PC-9 (cell line): ENCODE measurements at regions not wholly inside any gene's neighbourhood (a gene's known extent, or its start where the extent isn't known, plus 50 kb on each side); places are given as distances from the start of the nearest gene placed in this dataset.

Experiments used
- BruUV-seq: library from RNA; stranded (reverse); fragments of 400-500 nt; replicated peaks from 2 replicates; lab custom pipeline; 2021; lab: Mats Ljungman, UMichigan
- CTCF ChIA-PET: fragments of 300-600 bp; sonication (Branson Sonifier 250); formaldehyde crosslinking; loops from one replicate; lab custom pipeline; 2022; ENCODE audit warnings: antibody characterized with exemption; lab: Charles Lee
- POLR2A ChIA-PET: fragments of 300-600 bp; sonication (Branson Sonifier 250); formaldehyde crosslinking; loops from one replicate; lab custom pipeline; 2022; ENCODE audit warnings: antibody characterized with exemption; ENCODE audit not compliant: unreplicated experiment; lab: Charles Lee
- DNase-seq, 2 experiments: peaks; one replicate each; pipeline versions ENCODE4 v3.0.0 to v3.0.0-alpha.2; 2015 to 2022; ENCODE audit warnings: mixed read lengths in 1 of 2
- H2AFZ ChIP-seq: fragments of 200-600 bp; sonication (generic); 2 replicates; pipeline ENCODE4 v1.8.1; 2017; ENCODE audit warnings: antibody characterized with exemption
- H3F3A ChIP-seq: fragments of 200-600 bp; sonication (generic); 2 replicates; pipeline ENCODE4 v1.8.1; 2017; ENCODE audit warnings: antibody characterized with exemption, mild to moderate bottlenecking, low read depth; ENCODE audit not compliant: insufficient read depth
- H3K27ac ChIP-seq: fragments of 200-600 bp; sonication (generic); 2 replicates; pipeline ENCODE4 v1.6.1; 2016; ENCODE audit warnings: mixed run types
- H3K27me3 ChIP-seq: fragments of 200-600 bp; sonication (generic); 2 replicates; pipeline ENCODE4 v1.6.1; 2016; ENCODE audit warnings: low read depth, mixed run types; ENCODE audit not compliant: insufficient read depth
- H3K36me3 ChIP-seq: fragments of 200-600 bp; sonication (generic); 2 replicates; pipeline ENCODE4 v1.6.1; 2016; ENCODE audit warnings: low read depth, mixed run types
- H3K4me1 ChIP-seq: fragments of 200-600 bp; sonication (generic); replicated peaks from 2 replicates; pipeline ENCODE4 v1.6.1; 2016; ENCODE audit warnings: mixed run types; ENCODE audit not compliant: insufficient read depth
- H3K4me2 ChIP-seq: fragments of 200-600 bp; sonication (generic); 2 replicates; pipeline ENCODE4 v1.6.1; 2017; ENCODE audit warnings: mixed run types
- H3K4me3 ChIP-seq: fragments of 200-600 bp; sonication (generic); 2 replicates; pipeline ENCODE4 v1.6.1; 2016; ENCODE audit warnings: mixed run types
- H3K79me2 ChIP-seq: fragments of 200-600 bp; sonication (generic); 2 replicates; pipeline ENCODE4 v1.6.1; 2017; ENCODE audit warnings: low read depth, mixed run types
- H3K9me2 ChIP-seq: fragments of 200-600 bp; sonication (generic); 2 replicates; pipeline ENCODE4 v1.8.1; 2017; ENCODE audit warnings: mild to moderate bottlenecking; ENCODE audit not compliant: insufficient read depth
- H3K9me3 ChIP-seq: fragments of 200-600 bp; sonication (generic); 2 replicates; pipeline ENCODE4 v1.8.1; 2016; ENCODE audit warnings: low read depth; ENCODE audit not compliant: insufficient read depth
- H4K20me1 ChIP-seq: fragments of 200-600 bp; sonication (generic); 2 replicates; pipeline ENCODE4 v1.8.1; 2017; ENCODE audit not compliant: insufficient read depth
- EZH2 ChIP-seq: fragments of 200-600 bp; sonication (generic); IDR thresholded peaks from 2 replicates; pipeline ENCODE4 v1.8.0; 2017; ENCODE audit warnings: antibody characterized with exemption, low read depth
- intact Hi-C: fragments of 100-400 bp; cut with micrococcal nuclease; formaldehyde crosslinking; loops from one replicate; pipeline ENCODE4 v1.10.0; 2022; ENCODE audit not compliant: unreplicated experiment
- TF ChIP-seq, protein P1 (sequence below): fragments of 200-600 bp; sonication (generic); conservative IDR thresholded peaks from 2 replicates; pipeline ENCODE4 v1.6.1; 2017; ENCODE audit warnings: mixed run types, antibody characterized with exemption, mild to moderate bottlenecking, moderate library complexity

DNA sequence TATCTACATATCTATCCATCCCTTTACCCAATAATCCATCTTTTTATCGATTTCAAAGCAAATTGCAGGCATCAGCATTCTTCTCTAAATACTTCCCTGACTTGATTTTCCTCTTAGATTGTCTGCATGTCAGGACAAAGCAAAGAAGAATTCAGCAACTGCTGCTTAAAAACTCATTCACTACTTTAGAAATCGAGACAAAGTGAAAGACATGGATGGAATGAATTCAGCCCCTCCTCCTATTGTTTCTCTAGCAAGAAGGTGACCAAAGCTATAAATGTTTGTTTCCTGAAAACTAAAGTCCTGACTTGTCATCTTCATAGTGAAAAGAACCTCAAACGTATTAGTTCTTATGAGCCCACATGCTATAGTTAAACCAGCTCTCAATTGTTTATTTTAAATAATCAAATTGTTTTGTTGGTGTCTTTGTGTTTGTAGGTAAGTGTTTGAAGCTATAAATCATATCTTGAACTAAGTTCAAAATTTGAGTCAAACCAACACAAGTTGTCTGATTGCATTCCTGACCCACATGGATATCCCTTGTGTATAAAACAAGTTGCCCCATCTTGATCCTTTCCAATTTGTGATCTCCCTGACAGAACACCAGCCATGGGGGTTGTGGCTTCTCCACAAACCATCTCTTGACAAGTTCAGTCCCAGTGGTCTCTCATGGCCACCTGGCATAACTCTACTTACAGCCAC lies 58.6 kb upstream of the ARHGAP5 start:
- Histone ChIP-seq H3F3A (no peaks in the 10 kb centered on the region; the same call in 1 of the 2 replicates), H3K79me2 (no peaks in the 10 kb centered on the region), H3K4me1 (peaks cover 9% of the 10 kb centered on the region), H3K27ac (no peak overlapping the region), H3K9me3 (no peaks in the 10 kb centered on the region), H3K4me3 (no peak overlapping the region), H3K9me2 (no peaks in the 10 kb centered on the region), H3K4me2 (peak overlapping the region; percentile 26; the same call in 1 of the 2 replicates), H3K36me3 (no peaks in the 10 kb centered on the region), H4K20me1 (no peaks in the 10 kb centered on the region), H3K27me3 (no peaks in the 10 kb centered on the region), H2AFZ (no peak overlapping the region)
- no peak for TF ChIP-seq EZH2
- TF ChIP-seq, protein P1, sequence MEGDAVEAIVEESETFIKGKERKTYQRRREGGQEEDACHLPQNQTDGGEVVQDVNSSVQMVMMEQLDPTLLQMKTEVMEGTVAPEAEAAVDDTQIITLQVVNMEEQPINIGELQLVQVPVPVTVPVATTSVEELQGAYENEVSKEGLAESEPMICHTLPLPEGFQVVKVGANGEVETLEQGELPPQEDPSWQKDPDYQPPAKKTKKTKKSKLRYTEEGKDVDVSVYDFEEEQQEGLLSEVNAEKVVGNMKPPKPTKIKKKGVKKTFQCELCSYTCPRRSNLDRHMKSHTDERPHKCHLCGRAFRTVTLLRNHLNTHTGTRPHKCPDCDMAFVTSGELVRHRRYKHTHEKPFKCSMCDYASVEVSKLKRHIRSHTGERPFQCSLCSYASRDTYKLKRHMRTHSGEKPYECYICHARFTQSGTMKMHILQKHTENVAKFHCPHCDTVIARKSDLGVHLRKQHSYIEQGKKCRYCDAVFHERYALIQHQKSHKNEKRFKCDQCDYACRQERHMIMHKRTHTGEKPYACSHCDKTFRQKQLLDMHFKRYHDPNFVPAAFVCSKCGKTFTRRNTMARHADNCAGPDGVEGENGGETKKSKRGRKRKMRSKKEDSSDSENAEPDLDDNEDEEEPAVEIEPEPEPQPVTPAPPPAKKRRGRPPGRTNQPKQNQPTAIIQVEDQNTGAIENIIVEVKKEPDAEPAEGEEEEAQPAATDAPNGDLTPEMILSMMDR, result no peak
- intact Hi-C loops, result no loop called here
- POLR2A ChIA-PET, result interaction anchor here (0.6 to 0.7 kb wide), 3 partner anchors 8 to 357 kb away, joined by 5 to 15 read pairs (median 10); no protein-coding TSS in a partner anchor
- no TSS peak for BruUV-seq
- CTCF ChIA-PET, result no interaction called here
- DNase-seq, result peak in 1 of 2 experiments; percentile 62

DNA sequence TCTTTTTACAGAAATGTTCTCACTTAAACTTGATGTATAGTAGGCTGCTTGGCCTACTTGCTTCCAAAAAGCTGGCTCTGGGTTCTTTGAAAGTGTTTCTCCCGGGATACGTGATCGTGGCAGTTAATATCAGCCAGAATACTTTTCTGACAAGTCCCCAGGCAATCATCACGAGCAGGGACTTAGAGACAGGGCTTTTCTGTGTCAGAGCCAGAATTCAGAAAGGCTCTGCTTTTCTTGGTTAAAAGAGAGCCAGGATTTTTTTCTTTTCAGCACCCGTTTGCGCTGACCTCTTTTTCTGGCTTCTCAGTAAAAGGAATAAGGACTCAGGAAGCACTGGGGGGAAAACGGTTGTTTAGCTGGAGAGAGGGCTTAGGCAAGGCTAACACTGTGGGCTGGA lies 57.8 kb upstream of the ARHGAP5 start:
- H3K36me3 ChIP-seq, result no peaks in the 10 kb centered on the region
- no peaks in the 10 kb centered on the region for H4K20me1 ChIP-seq
- H3F3A ChIP-seq, result no peaks in the 10 kb centered on the region; the same call in 1 of the 2 replicates
- POLR2A ChIA-PET, result interaction anchor here (0.6 to 0.7 kb wide), 4 partner anchors 155 to 1430 kb away, joined by 5 to 15 read pairs (median 6); no protein-coding TSS in a partner anchor
- H3K4me1 ChIP-seq, result peaks cover 9% of the 10 kb centered on the region
- CTCF ChIA-PET, result interaction anchor here (0.6 kb wide), 1 partner anchor 28 kb away, joined by 4 read pairs; no protein-coding TSS in a partner anchor
- H3K4me3 ChIP-seq, result no peak overlapping the region
- intact Hi-C loops, result no loop called here
- no peaks in the 10 kb centered on the region for H3K9me3 ChIP-seq
- H3K79me2 ChIP-seq, result no peaks in the 10 kb centered on the region
- no peak overlapping the region for H3K4me2 ChIP-seq
- no peak overlapping the region for H2AFZ ChIP-seq
- no peak overlapping the region for H3K27ac ChIP-seq
- BruUV-seq, result no TSS peak
- no peaks in the 10 kb centered on the region for H3K9me2 ChIP-seq
- DNase-seq, result no peak
- TF ChIP-seq, protein P1, result no peak
- no peak for TF ChIP-seq EZH2
- no peaks in the 10 kb centered on the region for H3K27me3 ChIP-seq

DNA sequence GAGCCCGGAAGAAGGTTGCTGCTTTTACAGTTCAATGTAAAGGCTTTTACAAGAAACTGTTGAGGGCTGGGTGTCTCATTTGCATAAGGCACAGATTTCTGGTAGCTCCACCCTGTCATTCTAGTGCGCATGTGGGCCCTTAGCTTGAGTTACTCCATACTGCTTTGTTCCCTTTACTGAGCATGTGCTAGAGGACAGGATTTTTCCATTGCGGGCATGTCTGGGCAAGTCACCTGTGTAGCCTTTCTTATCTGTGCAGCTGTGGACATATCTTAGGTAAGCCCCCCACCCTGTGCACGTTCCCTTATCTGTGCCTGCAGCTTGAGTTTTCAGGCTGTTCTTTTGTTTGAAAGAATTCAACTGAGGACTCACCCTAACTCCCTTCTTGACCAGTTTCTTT lies 56.2 kb upstream of the ARHGAP5 start:
- H3F3A ChIP-seq, result no peaks in the 10 kb centered on the region; the same call in 1 of the 2 replicates
- H3K4me3 ChIP-seq, result no peak overlapping the region
- BruUV-seq, result no TSS peak
- no peaks in the 10 kb centered on the region for H3K9me2 ChIP-seq
- H3K27me3 ChIP-seq, result no peaks in the 10 kb centered on the region
- H3K9me3 ChIP-seq, result no peaks in the 10 kb centered on the region
- peaks cover 9% of the 10 kb centered on the region for H3K4me1 ChIP-seq
- no peak overlapping the region for H3K27ac ChIP-seq
- CTCF ChIA-PET, result no interaction called here
- H2AFZ ChIP-seq, result no peak overlapping the region
- TF ChIP-seq EZH2, result no peak
- TF ChIP-seq, protein P1, result no peak
- intact Hi-C loops, result no loop called here
- H3K36me3 ChIP-seq, result no peaks in the 10 kb centered on the region
- POLR2A ChIA-PET, result no interaction called here
- no peaks in the 10 kb centered on the region for H4K20me1 ChIP-seq
- no peaks in the 10 kb centered on the region for H3K79me2 ChIP-seq
- no peak for DNase-seq
- no peak overlapping the region for H3K4me2 ChIP-seq
